ENCODE measurements at regions not wholly inside any gene's neighbourhood (a gene's known extent, or its start where the extent isn't known, plus 50 kb on each side); places are given as distances from the start of the nearest gene placed in this dataset.

- no peak for DNase-seq (ENCODE audit: low read depth)
Observed at GRCh38 chr2:129861666-129862288, 117.7 kb upstream of the RAB6C start.

GRCh38 chr2:129862668-129863067 is 116.8 kb upstream of the RAB6C start:
- no peak for DNase-seq (ENCODE audit: low read depth)

GRCh38 chr2:129863350-129863749 is 116.1 kb upstream of the RAB6C start:
- no peak for DNase-seq (ENCODE audit: low read depth)

GRCh38 chr2:129864719-129865118 is 114.7 kb upstream of the RAB6C start:
- no peak for DNase-seq (ENCODE audit: low read depth)

DNA sequence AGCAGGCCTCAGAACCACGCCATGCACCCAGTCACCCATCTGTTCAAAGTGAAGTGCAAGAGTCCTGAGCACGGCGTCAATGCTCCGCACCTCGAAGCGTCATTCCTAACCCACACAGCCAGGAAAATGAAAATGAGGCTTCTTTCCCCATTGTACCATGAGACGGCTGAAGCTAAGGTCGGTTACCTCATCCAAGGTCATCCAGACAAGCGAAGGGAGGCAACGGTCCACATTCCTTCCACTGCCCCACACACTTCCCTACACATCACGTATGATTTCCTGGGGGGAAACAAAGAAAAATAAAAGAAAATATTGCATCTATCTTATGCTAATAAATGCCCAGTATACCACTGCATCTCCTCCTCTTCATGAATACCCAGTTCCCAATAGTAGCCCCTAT is 113.5 kb upstream of the RAB6C start:
- DNase-seq (ENCODE audit: low read depth), result no peak

DNA sequence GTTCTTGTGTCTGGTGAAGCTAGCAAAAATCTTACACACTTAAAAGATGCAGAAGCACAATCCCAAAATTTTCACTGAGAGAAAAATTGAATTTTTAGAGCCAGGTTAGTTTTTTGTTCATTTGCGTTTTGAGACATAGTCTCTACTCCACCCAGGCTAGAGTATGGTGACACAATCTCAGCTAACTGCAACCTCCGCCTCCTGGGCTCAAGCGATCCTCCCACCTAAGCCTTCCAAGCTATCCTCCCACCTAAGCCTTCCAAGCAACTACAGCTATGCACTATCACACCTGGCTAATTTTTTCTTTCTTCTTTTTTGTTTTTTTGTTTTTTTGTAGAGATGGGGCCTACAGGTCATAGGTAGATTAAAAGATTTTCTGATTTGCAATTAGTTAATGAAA is 113.1 kb upstream of the RAB6C start:
- DNase-seq (ENCODE audit: low read depth), result no peak

DNA sequence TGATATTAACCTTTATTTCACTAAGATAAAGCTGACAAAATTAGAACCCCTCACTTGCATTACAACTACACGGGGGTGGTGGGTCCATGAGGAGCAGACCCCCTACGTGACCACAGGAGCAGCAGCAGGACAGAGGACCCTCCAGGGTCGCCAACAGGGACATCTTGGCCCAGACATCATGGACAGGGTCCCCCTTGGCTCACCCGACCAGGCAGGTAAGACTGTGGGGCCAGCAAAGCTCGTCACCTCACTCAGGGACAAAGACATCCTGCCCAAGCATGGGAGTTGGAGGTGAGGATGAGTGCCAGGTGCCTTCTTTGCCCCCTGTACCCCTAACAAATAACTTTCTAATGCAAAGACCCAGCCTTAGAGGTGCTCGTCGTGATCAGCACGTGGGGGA is 111.3 kb upstream of the RAB6C start:
- no peak for DNase-seq (ENCODE audit: low read depth)

- DNase-seq (ENCODE audit: low read depth), result no peak
Observed at GRCh38 chr2:129870685-129871241, 108.7 kb upstream of the RAB6C start.

GRCh38 chr2:129872446-129872845 is 107.0 kb upstream of the RAB6C start:
- no peak for DNase-seq (ENCODE audit: low read depth)

DNA sequence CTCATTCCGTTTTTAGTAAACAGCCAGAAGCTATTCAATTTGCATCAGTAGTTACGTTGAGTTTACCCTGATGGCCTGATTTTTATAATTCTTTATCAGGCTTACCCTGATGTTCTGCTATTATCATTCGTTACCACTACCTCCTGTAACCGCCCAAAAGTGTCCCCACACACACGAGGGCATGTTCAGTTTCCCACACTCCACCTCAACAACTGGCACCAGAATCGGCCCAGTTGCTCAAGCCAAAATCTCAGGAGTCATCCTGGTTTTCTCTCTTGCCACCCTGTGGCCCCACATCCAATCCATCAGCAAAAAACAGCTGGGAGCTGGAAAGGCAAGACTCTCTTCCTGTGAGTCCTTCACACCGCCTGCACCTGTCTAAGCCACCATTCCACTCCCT is 102.9 kb upstream of the RAB6C start:
- no peak for DNase-seq (ENCODE audit: low read depth)

- DNase-seq (ENCODE audit: low read depth), result peak; percentile 81
Observed at GRCh38 chr2:129877289-129877741, 102.2 kb upstream of the RAB6C start.

DNA sequence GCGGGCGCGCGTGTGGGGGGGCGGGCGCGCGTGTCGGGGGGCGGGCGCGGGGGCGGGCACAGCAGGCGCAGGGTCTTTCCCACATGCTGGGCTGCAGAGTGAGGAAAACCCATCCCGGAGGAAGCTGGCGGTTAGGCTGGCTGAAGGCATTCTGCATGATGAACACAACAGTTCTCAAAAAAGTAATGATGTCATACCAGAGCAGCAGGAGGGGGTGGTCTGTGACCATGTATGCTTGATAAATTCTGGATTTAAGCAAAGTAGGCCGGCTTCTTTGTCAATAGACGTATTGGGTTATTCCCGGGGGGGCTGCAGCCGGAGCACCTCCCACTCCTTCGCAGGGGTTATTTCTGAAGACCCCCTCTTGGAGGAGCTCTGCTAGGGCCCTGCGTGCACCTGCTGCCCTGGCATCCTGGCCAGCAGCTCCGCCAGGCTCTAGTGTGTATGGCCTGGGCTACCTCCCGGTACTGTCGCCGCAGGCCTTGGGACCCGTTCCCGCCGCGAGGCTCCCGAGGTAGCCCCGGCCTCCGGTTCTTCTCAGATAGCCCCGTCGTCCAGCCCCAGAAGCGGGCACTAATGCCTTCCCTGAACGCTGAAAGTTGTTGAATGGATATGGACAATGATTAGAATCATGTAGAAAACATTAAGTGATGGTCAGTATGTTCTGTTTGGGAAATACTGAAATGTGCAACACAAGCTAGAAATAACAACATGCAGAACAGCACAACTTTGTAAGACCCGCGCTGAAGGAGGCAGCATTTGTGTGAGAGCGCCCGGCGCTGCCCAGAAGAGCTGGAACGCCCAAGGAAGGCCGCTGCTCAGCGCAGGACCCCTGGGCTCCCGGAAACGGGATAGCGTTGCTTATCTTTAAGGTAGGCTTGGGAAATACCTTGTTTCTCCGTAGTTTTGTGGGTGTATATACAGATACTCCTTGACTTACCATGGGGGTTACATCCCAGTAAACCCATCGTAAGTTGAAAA is 101.4 kb upstream of the RAB6C start:
- DNase-seq (ENCODE audit: low read depth), result no peak

GRCh38 chr2:129879614-129880180 is 99.8 kb upstream of the RAB6C start:
- DNase-seq (ENCODE audit: low read depth), result no peak

GRCh38 chr2:129880309-129880708 is 99.2 kb upstream of the RAB6C start:
- DNase-seq (ENCODE audit: low read depth), result no peak

- no peak for DNase-seq (ENCODE audit: low read depth)
Observed at GRCh38 chr2:129880971-129881370, 98.5 kb upstream of the RAB6C start.

GRCh38 chr2:129881786-129882396 is 97.6 kb upstream of the RAB6C start:
- no peak for DNase-seq (ENCODE audit: low read depth)

- DNase-seq (ENCODE audit: low read depth), result no peak
Observed at GRCh38 chr2:129882476-129882875, 97.0 kb upstream of the RAB6C start.

DNA sequence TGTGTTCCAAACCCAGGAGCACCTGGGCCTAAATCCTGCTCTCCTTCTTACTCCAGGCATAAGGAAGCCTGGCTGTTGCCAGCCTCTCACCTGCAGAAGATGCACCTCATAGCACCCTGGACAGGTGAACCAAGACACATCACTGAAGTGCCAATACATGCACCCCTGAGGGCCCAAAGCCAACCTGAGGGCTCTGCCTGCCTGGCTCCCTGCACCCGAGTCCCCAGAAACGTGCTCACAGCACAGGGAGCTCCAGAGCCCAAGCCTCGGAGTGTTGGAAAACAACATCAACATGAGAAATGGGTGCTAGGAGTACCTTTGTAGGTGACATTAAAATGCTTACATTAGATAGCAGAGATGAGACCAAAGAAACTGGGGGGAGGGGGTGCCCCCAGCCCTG is 96.3 kb upstream of the RAB6C start:
- DNase-seq (ENCODE audit: low read depth), result no peak

DNA sequence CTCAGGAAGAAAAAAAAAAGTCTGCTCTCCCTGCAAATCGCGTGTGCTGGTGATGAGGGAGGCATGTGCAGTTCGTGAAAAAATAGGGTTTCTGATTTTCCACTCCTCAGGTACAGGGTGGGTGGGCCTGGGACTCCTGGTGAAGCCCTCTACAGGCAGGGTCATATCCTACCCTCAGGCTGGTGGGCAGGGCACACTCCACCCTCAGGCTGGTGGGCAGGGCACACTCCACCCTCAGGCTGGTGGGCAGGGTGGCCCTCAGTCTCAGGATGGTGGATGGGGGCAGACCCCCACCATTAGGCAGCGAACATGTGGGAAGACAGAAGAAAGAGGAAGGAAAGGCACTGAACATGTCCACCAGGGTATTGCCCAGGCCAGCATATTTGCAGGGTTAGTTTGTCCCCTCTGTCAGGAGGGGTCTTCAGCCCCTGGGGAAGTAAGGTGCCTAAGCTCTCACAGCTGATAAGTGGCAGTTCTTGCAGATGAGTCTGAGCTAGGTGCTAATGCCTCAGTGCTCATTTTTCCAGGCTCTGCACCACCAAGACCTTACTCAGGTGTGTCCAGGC is 95.2 kb upstream of the RAB6C start:
- no peak for DNase-seq (ENCODE audit: low read depth)

GRCh38 chr2:129885735-129886134 is 93.7 kb upstream of the RAB6C start:
- no peak for DNase-seq (ENCODE audit: low read depth)

GRCh38 chr2:129887688-129888266 is 91.7 kb upstream of the RAB6C start:
- DNase-seq (ENCODE audit: low read depth), result no peak

All from forelimb muscle (tissue), 1 donor.